ENCODE measurements at regions not wholly inside any gene's neighbourhood (a gene's known extent, or its start where the extent isn't known, plus 50 kb on each side); places are given as distances from the start of the nearest gene placed in this dataset.
A peak's percentile ranks its signal among the peaks of the same experiment; 100 is the strongest.

- Histone ChIP-seq H3K36me3 (no peaks in the 10 kb centered on the region), H3K9me3 (peaks cover 0 to 5% (median 0%) of the 10 kb centered on the region in 11 donors), H3K27ac (no peak overlapping the region), H3K27me3 (no peaks in the 10 kb centered on the region), H3K4me3 (no peak overlapping the region), H3K4me1 (no peaks in the 10 kb centered on the region)
- WGBS, 2 donors: 90 to 93% methylated on average over 4 of the region's 4 CpGs
- intact Hi-C loops (cut with DNase I): no loop called here
- DNase-seq (no peak), ATAC-seq (no peak)
- no peak for TF ChIP-seq CTCF (IDR thresholded peaks at IDR 0.05)
Measured at GRCh38 chr7:52752891-52753290, 282.5 kb upstream of the POM121L12 start.

DNA sequence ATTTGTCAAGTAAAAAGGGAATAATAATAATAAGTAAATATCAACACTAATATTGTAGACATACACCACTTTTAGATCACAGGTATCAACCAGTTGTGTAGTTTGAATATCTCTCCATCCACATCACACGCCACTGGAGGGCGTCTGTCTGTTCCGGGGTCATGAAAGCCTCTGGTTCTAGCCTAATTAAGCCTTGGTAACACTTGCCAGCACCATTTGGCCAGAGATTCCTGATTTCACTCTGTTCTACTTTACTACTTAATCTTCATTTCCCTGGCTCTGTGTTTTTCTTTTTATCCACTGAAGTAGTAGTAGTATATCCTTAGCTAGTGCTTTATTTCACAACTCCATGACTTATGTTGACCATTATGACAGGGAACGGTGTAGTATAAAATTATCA, 285.6 kb upstream of the POM121L12 start:
- TF ChIP-seq CTCF (IDR thresholded peaks at IDR 0.05): no peak
- Histone ChIP-seq H3K9me3 (peaks cover 0 to 7% (median 0%) of the 10 kb centered on the region in 11 donors), H3K27me3 (no peaks in the 10 kb centered on the region), H3K4me3 (no peak overlapping the region), H3K27ac (no peak overlapping the region), H3K36me3 (no peaks in the 10 kb centered on the region), H3K4me1 (no peaks in the 10 kb centered on the region)
- intact Hi-C loops (cut with DNase I): no loop called here
- WGBS, 2 donors: 46 to 58% methylated on average over 4 of the region's 4 CpGs
- no peak for DNase-seq
- ATAC-seq: peak in 1 of 8 donors; percentile 61

DNA sequence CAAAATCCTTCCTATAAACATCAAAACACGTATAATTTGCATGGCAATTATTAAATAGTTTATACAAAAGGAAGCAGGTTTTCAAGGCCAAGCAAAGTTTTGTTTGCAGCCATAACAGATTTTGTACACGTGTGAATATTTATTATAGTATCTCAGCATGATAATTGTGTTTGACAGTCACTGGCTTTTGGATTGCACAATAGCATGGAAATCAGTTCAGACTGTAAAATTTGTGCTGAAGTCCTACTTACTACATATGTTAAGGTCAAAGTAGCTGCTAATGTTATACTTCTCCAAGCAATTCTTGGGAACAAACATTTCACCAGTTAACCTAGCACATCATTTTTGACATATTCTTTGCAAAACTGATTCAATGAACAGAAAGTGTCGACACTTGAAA, 287.6 kb upstream of the POM121L12 start:
- intact Hi-C loops (cut with DNase I): no loop called here
- Histone ChIP-seq H3K4me1 (no peaks in the 10 kb centered on the region), H3K27ac (no peak overlapping the region), H3K9me3 (peaks cover 0 to 15% (median 0%) of the 10 kb centered on the region in 11 donors), H3K27me3 (no peaks in the 10 kb centered on the region), H3K4me3 (no peak overlapping the region), H3K36me3 (no peaks in the 10 kb centered on the region)
- TF ChIP-seq CTCF (IDR thresholded peaks at IDR 0.05): no peak
- WGBS, 2 donors: 72 to 73% methylated on average over 3 of the region's 3 CpGs
- DNase-seq: no peak
- ATAC-seq: no peak

GRCh38 chr7:52741670-52742290, 293.7 kb upstream of the POM121L12 start:
- H3K4me1 ChIP-seq: no peaks in the 10 kb centered on the region
- ATAC-seq: no peak
- H3K9me3 ChIP-seq: peaks cover 0 to 33% (median 0%) of the 10 kb centered on the region in 11 donors
- 80 to 84% methylated on average over 2 of the region's 2 CpGs for WGBS, 2 donors
- no peak overlapping the region for H3K4me3 ChIP-seq
- no peak overlapping the region for H3K27ac ChIP-seq
- no peaks in the 10 kb centered on the region for H3K36me3 ChIP-seq
- DNase-seq: no peak
- intact Hi-C loops (cut with DNase I): no loop called here
- H3K27me3 ChIP-seq: no peaks in the 10 kb centered on the region
- no peak for TF ChIP-seq CTCF (IDR thresholded peaks at IDR 0.05)

Measured in heart right ventricle (tissue), 16 donors.